ENCODE measurements at regions not wholly inside any gene's neighbourhood (a gene's known extent, or its start where the extent isn't known, plus 50 kb on each side); places are given as distances from the start of the nearest gene placed in this dataset.

DNA sequence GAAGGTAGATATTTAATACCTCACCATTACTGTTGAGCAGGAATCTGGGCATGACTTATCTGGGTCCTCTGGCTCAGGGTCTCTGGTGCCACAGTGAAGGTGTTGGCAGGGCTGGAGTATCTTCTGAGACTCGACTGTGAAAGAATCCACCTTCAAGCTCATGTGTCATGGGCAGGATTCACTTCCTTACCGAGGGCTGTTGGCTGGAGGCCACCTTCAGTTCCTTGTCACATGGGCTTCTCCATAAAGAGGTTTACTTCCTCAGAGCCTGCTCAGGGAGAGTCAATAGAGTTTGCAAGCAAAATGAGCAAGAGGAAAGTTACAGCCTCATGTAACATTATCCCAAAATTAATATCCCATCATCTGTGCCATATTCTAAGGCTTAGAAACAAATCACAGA is 459.5 kb downstream of the NR2F2 start:
- H3K4me1 ChIP-seq: no peaks in the 10 kb centered on the region
- no peak overlapping the region for H3K27ac ChIP-seq
- in situ Hi-C loops (cut with MboI; ENCODE audit: low sequenced_read_pairs in 4 of 4) (no loop called here), intact Hi-C loops (cut with DNase I; ENCODE audit: low total_unique reads) (no loop called here)
- H3K4me3 ChIP-seq: no peak overlapping the region
- no peak for TF ChIP-seq POLR2A (IDR thresholded peaks at IDR 0.05)
- TF ChIP-seq, protein P1, sequence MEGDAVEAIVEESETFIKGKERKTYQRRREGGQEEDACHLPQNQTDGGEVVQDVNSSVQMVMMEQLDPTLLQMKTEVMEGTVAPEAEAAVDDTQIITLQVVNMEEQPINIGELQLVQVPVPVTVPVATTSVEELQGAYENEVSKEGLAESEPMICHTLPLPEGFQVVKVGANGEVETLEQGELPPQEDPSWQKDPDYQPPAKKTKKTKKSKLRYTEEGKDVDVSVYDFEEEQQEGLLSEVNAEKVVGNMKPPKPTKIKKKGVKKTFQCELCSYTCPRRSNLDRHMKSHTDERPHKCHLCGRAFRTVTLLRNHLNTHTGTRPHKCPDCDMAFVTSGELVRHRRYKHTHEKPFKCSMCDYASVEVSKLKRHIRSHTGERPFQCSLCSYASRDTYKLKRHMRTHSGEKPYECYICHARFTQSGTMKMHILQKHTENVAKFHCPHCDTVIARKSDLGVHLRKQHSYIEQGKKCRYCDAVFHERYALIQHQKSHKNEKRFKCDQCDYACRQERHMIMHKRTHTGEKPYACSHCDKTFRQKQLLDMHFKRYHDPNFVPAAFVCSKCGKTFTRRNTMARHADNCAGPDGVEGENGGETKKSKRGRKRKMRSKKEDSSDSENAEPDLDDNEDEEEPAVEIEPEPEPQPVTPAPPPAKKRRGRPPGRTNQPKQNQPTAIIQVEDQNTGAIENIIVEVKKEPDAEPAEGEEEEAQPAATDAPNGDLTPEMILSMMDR (IDR thresholded peaks at IDR 0.05 in 4 of 5, conservative IDR thresholded peaks at IDR 0.05 in 1 of 5): no peak
- no peaks in the 10 kb centered on the region for H3K27me3 ChIP-seq
- no peak for DNase-seq
- H3K9me3 ChIP-seq: no peaks in the 10 kb centered on the region
- ATAC-seq: no peak
- H3K36me3 ChIP-seq: no peaks in the 10 kb centered on the region

DNA sequence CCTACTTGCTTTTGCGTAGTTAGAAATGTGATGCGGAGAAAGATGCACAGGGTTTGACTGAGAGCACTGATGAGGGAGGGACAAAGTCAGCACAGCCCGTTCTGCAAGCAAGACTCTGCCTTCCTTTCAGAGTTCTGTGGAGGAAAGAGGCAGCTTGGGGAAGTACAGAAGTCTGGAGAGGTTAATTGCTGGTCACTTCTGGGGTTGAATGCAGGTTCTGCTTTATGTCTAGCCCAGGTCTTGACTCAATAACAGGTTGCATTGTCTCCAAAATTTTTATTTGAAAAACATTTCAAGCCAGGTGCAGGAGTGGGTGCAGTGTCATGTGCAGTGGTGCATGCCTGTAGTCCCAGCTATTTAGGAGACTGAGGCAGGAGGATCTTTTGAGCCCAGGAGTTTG is 461.7 kb downstream of the NR2F2 start:
- Histone ChIP-seq H3K9me3 (no peaks in the 10 kb centered on the region), H3K27me3 (no peaks in the 10 kb centered on the region), H3K4me3 (no peak overlapping the region), H3K4me1 (no peaks in the 10 kb centered on the region), H3K27ac (no peak overlapping the region), H3K36me3 (no peaks in the 10 kb centered on the region)
- intact Hi-C loops (cut with DNase I; ENCODE audit: low total_unique reads) (no loop called here), in situ Hi-C loops (cut with MboI; ENCODE audit: low sequenced_read_pairs in 4 of 4) (no loop called here)
- TF ChIP-seq, protein P1 (IDR thresholded peaks at IDR 0.05 in 4 of 5, conservative IDR thresholded peaks at IDR 0.05 in 1 of 5): no peak
- TF ChIP-seq POLR2A (IDR thresholded peaks at IDR 0.05): no peak
- no peak for DNase-seq
- ATAC-seq: no peak

DNA sequence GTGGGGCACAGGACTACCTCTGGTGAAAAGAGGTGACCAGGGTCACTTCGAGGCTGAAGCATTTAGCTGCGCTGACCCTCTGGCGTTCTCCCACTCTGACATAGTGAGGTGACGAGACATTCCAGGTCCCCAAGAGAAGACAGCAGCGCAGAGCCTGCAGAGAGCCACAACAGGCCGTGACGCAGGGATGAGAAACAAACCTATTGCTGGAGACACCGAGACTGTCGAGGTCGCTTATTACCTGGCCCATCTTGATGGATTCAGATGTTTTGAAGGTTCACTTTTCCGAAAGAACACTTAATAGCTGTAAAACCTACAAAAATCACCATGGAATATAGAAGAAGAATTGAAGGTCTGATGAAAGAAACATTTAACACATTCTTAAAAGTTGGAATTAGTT is 466.3 kb downstream of the NR2F2 start:
- no peaks in the 10 kb centered on the region for H3K4me1 ChIP-seq
- H3K4me3 ChIP-seq: no peak overlapping the region
- TF ChIP-seq POLR2A (IDR thresholded peaks at IDR 0.05): no peak
- TF ChIP-seq, protein P1 (IDR thresholded peaks at IDR 0.05 in 4 of 5, conservative IDR thresholded peaks at IDR 0.05 in 1 of 5): no peak
- no peak overlapping the region for H3K27ac ChIP-seq
- no peaks in the 10 kb centered on the region for H3K27me3 ChIP-seq
- intact Hi-C loops (cut with DNase I; ENCODE audit: low total_unique reads) (no loop called here), in situ Hi-C loops (cut with MboI; ENCODE audit: low sequenced_read_pairs in 4 of 4) (no loop called here)
- DNase-seq (no peak), ATAC-seq (no peak)
- H3K36me3 ChIP-seq: no peaks in the 10 kb centered on the region
- no peaks in the 10 kb centered on the region for H3K9me3 ChIP-seq

DNA sequence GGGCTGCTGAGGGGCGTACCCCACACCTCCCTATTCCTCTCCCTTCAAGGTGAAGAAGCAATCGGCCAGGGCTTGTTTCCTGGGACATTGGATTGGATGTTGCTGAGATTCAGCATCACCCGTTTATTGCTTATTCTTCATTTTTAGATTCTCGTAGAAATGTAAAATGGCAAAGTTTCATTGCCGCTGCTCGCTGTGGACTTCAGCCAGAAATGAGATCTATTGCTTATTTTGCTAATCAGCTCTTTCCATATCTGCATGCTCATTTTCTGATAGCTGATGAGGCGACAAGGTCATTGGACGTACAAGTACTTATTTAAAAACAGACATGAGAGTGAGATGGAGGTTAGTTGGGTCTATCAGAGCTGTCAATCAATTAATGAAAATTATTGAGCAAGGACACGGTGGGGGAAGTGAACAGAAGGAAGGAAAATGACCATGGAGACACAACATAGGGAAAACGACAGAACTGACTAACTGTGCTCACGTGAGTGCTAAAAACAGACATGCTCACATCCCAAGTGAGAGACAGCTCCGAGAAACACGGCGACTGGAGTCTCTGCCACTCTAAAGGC is 471.2 kb downstream of the NR2F2 start:
- in situ Hi-C loops (cut with MboI; ENCODE audit: low sequenced_read_pairs in 4 of 4) (no loop called here), intact Hi-C loops (cut with DNase I; ENCODE audit: low total_unique reads) (no loop called here)
- H3K27ac ChIP-seq: no peak overlapping the region
- no peak for ATAC-seq
- H3K4me3 ChIP-seq: no peak overlapping the region
- no peaks in the 10 kb centered on the region for H3K4me1 ChIP-seq
- H3K27me3 ChIP-seq: no peaks in the 10 kb centered on the region
- no peak for TF ChIP-seq POLR2A (IDR thresholded peaks at IDR 0.05)
- TF ChIP-seq, protein P1 (IDR thresholded peaks at IDR 0.05 in 4 of 5, conservative IDR thresholded peaks at IDR 0.05 in 1 of 5): no peak
- H3K36me3 ChIP-seq: no peaks in the 10 kb centered on the region
- no peak for DNase-seq
- H3K9me3 ChIP-seq: no peaks in the 10 kb centered on the region

DNA sequence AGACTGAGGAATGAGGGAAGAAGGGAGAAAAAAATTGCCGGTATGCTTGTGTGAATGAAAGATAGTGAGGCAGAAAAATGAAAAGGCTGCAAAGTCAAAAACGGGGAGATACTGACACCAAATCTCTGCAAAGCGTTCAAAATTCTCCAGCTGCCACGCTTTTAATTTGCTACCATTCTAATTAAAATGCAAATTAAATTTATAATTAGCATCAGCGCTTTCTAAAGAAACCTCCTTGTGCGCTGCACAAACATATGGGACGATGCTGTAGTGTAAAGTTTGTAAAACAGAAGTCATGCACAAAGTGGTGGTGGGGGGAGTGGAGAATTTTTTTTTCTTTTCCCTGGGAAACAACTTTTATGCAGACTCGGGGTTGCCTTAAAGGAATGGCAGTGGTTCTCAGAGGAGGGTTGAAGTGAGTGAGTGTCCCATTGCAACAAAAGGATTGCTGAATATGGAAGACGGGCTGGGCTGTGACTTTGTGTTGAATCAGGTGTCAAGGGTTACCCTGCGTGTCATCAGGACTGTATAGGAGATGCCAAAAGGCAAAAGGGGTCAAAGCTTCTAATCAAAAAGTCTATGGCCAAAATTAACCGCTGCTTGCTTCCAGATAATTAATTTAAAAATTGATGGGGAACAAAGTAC is 472.2 kb downstream of the NR2F2 start:
- Histone ChIP-seq H3K36me3 (no peaks in the 10 kb centered on the region), H3K4me3 (no peak overlapping the region), H3K27ac (no peak overlapping the region), H3K9me3 (no peaks in the 10 kb centered on the region), H3K27me3 (no peaks in the 10 kb centered on the region), H3K4me1 (no peaks in the 10 kb centered on the region)
- in situ Hi-C loops (cut with MboI; ENCODE audit: low sequenced_read_pairs in 4 of 4) (no loop called here), intact Hi-C loops (cut with DNase I; ENCODE audit: low total_unique reads) (no loop called here)
- DNase-seq: no peak
- TF ChIP-seq, protein P1 (IDR thresholded peaks at IDR 0.05 in 4 of 5, conservative IDR thresholded peaks at IDR 0.05 in 1 of 5): no peak
- no peak for TF ChIP-seq POLR2A (IDR thresholded peaks at IDR 0.05)
- ATAC-seq: no peak

Data from gastrocnemius medialis (tissue), 4 donors.